B cell (primary cell): ENCODE measurements at regions not wholly inside any gene's neighbourhood (a gene's known extent, or its start where the extent isn't known, plus 50 kb on each side); places are given as distances from the start of the nearest gene placed in this dataset.

Experiments used
- CTCF ChIP-seq: fragments of 200-600 bp; IDR thresholded peaks from one replicate; pipeline ENCODE4 v1.8.0; 2022; ENCODE audit warnings: antibody characterized with exemption, mild to moderate bottlenecking
- EZH2 ChIP-seq: IDR thresholded peaks from 2 replicates; pipeline ENCODE4 v1.6.1; 2012; ENCODE audit warnings: borderline replicate concordance, low read depth, mild to moderate bottlenecking, moderate library complexity, low read length; ENCODE audit not compliant: insufficient read depth, poor library complexity, severe bottlenecking

- TF ChIP-seq EZH2 (no peak), CTCF (no peak)
Observed at GRCh38 chr2:76413436-76413835, 702.7 kb upstream of the GCFC2 start.
